ENCODE measurements at regions not wholly inside any gene's neighbourhood (a gene's known extent, or its start where the extent isn't known, plus 50 kb on each side); places are given as distances from the start of the nearest gene placed in this dataset.

DNA sequence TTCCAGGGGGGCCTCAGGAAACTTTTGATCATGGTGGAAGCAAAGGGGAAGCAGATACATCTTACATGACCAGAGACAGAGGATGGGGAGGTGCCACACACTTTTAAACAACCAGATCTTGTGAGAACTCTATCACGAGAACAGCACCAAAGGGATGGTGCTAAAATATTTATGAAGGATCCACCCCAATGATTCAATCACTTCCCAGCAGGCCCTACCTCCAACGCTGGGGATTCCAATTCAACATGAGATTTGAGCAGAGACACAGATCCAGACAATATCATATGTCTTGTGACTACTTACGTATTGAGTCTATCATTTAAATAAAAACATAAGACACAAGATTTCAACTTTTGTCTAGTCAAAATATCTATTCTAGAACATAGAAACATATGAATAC lies 351.9 kb downstream of the EPM2A start:
- no peak for DNase-seq (ENCODE audit: low read depth)

DNA sequence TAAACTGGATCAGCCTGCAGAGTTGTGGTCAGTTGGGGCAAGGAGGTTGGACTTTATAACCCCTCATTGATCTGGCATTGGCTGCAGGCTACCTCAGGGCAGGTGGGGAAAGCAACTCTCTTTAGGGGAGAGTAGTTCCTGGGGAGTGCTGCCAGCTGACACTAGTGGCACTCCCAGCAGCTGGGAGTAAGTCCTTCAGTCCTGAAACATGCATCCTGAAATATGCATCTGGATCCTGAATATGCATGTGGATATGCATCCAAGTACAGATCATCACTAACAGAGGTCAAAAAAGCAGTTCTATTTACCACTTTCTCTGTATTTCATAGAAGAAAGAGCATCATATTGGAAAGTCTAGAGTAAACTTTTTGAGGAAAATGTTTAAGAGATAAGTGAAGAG lies 350.8 kb downstream of the EPM2A start:
- no peak for DNase-seq (ENCODE audit: low read depth)

DNA sequence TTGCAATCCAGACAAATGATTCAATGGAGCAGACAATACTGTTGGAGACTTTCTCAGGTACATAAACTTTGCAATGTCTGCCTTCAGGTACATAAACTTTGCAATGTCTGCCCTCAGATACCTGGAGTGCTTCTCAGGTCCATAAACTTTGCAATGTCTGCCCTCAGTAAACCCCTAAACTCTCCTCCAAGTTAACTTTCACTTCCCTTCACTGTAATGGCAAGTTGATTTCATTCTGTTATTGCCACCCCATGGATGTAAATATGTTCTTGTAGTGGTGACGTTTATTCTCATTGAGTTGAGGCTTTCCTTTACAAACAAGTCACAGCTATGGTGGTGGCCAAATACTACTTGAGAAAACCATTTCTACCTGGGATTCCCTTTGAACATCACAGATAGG lies 338.8 kb downstream of the EPM2A start:
- DNase-seq (ENCODE audit: low read depth): no peak

DNA sequence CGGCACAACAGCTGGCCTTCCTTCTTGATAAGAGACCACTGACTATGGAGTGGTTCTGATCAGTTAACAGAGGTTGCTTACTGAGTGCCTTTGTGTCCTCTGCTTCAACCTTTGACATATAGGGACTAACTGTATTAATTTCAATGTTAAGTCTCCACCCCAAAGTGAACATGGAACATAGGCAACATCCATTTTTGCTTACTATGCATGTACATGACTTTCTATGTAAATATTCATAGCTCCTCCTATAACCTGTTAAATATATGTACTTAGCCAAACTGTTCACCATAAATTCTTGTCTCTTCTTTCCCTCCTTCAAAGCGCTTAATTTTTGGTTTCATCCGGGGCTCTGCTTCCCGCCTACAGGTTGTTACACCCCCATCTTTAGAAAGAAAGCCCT lies 334.8 kb downstream of the EPM2A start:
- no peak for DNase-seq (ENCODE audit: low read depth)

DNA sequence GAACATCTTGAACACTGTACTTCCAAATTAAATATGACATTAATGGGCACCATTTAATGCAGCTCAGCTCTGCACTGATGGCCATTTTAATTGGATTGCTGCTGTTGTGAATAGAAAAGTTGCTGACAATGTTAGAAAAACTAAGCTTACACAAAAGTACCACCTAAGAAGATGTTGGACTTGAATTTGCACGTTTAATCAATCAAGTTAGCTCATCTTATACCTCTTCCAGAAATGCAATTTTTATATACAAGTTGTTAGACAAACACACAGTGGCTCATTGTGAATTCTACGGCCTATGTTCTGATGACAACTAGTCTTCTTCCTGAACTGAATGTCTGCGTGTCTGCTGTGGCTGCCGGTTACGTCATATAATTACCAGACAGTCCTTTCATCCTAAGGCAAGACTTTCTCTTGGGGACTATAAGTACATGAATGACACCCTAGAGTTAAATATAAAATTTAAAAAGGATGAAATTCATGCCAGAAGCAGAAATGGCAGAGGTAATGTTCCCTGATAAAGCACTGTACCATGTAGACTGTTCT lies 330.2 kb downstream of the EPM2A start:
- DNase-seq (ENCODE audit: low read depth): no peak

DNA sequence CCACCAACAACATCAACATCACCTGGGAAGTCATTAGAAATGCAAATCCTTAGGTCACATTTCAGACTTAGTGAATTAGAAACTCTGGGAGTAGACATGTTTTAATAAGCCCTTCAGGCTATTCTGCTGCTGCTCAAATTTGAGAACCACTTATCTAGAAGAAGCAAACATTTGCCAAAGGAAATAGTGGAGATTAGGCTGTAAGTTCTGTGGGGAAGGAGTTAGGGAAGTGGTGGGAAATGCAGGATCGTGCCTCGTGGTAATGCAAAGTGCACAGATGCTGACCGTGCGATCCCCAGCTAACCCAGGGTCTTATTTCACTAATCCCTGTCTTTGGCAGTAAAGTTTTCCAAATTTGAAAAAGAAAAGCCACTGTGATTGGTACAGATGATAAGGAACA lies 328.5 kb downstream of the EPM2A start:
- DNase-seq (ENCODE audit: low read depth): no peak

DNA sequence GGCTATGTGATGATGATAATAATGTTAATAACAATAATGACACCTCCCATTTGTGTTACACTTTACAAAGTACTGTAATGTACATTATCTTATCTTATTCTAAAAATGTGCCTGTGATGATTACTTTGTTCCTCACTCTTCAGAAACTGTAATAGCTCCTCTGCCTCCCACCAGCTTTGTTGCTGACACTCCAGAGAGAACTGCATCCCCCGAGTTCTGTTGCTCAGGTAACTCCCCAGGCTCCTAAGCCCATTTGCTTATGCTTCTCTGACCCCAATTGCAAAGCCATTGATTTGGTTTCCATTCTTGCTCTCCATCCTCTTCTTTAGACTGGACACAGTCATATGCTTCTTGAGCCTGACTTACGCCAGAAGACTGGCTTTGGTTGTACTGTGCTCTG lies 319.7 kb downstream of the EPM2A start:
- DNase-seq (ENCODE audit: low read depth): no peak

DNA sequence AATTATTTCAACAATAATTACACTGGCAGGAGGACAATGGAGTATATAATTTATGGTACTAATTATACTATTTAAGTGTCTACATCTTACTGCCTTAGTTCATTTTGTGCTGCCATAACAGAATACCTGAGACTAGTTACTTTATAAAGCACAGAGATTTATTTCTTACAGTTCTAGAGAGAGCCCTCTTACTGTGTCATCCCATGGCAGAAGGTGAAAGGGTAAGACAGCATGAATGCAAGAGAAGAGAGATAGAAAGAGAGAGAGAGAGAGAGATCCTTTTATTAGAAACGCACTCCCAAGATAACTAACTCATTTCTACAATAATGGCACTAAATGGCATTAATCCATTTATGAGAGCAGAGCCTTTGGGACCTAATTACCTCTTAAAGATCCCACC lies 314.7 kb downstream of the EPM2A start:
- no peak for DNase-seq (ENCODE audit: low read depth)

- no peak for DNase-seq (ENCODE audit: low read depth)
These were observed 311.4 kb downstream of the EPM2A start for GRCh38 chr6:145423936-145424335.

DNA sequence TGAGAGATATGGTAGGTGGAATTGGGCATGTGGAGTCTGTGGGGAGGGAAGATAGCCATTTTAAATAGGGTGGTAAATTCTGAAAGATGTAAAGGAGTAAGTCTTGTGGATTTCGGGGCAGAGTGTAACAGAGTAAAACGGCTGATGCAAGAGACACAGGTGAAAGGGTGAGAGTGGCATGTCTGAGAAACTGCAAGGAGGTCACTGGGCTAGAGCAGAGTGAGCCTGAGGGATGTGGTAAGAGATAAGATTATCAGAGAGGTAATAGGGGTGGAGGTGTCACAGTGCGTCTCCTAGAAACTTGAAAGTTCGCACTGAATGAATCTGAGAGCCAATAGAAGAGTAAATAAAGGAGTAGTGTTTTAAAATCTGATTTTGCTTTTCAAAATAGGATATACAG lies 308.1 kb downstream of the EPM2A start:
- no peak for DNase-seq (ENCODE audit: low read depth)

- DNase-seq (ENCODE audit: low read depth): no peak
These were observed 306.6 kb downstream of the EPM2A start for GRCh38 chr6:145428706-145429105.

DNA sequence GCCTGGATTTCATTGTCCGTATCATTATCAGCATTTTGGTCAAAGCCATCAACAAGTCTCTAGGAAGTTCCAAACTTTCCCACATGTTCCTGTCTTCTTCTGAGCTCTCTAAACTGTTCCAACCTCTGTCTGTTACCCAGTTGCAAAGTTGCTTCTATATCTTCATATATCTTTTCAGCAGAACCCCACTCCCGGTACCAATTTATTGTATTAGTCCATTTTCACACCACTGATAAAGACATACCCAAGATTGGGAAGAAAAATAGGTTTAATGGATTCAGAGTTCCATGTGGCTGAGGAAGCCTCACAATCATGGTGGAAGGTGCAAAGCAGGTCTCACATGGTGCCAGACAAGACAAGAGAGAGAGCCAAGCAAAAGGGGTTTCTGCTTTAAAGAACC lies 293.2 kb downstream of the EPM2A start:
- no peak for DNase-seq (ENCODE audit: low read depth)

- DNase-seq (ENCODE audit: low read depth): no peak
These were observed 289.6 kb downstream of the EPM2A start for GRCh38 chr6:145445674-145446073.

GRCh38 chr6:145451029-145451428 lies 284.3 kb downstream of the EPM2A start:
- no peak for DNase-seq (ENCODE audit: low read depth)

DNA sequence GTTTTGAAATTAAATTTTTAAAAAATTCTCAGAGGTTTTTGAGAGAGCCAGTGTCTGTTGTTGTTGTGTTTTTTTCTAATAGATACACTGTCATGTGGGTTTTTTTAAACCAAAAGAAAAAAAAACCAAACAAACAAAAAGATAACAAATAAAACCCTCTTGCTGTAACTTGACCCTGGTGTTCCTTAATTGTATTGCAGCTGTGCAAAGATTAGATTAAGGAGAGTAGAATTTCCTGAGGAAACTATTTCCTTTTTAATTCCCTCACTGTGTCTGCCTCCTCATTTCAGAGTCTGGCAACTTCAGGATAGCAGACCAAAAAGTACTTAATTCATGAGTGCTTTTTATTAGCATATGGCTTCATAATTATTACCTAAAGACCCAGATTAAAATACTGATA lies 281.9 kb downstream of the EPM2A start:
- no peak for DNase-seq (ENCODE audit: low read depth)

DNA sequence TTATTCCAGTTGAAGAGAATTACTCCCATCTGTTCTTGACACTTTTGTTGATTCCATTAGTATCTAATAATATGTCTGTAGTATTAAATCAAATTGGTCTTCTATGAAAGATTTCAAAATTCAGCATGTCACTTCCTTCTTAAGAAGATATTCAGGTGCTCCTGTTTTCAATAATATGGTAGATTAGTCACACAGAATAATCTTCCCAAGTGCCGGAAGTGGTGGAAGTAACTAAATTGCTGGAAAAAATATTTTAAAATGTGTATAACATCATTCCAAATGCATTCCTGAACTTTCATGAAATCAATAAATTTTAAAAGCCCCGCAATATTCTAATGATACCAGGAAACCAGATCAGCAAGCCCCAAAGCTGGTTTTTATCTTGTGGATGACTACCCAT lies 281.3 kb downstream of the EPM2A start:
- DNase-seq (ENCODE audit: low read depth): no peak

DNA sequence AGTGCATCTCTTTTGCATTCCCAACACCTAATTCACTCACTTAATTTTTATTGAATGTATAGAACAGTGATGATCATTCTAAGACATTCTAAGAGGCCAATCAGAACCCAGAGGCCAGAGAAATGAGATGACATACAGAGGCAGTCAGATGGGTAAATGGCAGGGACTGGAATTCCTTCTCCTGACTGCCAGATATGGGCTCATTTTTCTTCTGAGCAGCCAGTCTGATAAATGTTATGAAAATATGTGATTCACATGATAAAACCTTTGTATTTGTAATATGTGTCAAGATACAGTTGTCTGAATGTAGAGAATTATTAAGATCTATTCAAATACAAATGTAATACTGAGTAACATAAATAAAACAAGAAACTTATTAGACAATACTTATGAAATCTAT lies 277.8 kb downstream of the EPM2A start:
- no peak for DNase-seq (ENCODE audit: low read depth)

DNA sequence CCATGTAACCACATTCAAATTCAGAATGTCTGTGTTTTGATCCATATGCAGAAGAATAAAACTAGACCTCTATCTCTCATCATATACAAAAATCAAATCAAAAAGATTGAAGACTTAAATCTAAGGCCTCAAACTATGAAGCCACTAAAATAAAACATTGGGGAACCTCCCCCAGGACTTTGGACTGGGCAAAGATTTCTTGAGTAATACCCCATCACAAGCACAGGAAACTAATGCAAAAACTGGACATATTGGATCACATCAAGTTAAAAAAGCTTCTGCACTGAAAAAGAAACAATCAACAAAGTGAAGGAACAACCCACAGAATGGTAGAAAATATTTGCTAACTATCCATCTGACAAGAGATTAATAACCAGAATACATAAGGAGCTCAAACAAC lies 266.8 kb downstream of the EPM2A start:
- no peak for DNase-seq (ENCODE audit: low read depth)

DNA sequence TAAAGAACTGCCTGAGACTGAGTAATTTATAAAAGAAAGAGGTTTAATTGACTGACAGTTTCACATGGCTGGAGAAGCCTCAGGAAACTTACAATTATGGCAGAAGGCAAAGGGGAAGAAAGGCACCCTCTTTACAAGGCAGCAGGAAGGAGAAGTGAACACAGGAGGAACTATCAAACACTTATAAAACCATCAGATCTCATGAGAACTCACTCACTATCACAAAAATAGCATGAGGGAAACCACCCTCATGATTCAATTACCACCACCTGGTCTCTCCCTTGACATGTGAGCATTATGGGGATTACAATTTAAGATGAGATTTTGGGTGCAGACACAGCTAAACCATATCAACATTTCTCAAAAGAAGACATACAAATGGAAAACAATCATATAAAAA lies 266.3 kb downstream of the EPM2A start:
- DNase-seq (ENCODE audit: low read depth): no peak

DNA sequence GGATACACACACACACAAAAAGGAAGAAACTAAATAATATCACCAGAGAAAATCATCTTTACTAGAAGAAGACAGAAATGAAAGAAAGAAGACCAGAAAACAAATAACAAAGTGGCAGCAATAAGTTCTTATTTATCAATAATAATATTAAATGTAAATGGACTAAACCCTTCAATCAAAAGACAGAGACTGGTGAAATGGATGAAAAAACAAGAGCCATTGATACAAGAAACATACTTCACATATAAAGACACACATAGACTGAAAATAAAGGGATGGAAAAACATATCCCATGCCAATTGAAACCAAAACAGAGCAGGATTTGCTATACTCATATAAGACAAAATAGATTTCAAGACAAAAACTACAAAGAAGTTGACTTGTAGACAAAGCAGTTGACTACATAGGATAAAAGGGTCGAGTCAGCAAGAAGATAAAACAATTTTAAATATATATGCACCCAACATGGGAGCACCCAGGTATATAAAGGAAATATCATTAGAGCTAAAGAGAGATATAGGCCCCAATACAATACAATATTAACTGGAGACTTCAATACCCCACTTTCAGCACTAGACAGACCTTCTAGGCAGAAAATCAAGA lies 259.4 kb downstream of the EPM2A start:
- DNase-seq (ENCODE audit: low read depth): no peak

DNA sequence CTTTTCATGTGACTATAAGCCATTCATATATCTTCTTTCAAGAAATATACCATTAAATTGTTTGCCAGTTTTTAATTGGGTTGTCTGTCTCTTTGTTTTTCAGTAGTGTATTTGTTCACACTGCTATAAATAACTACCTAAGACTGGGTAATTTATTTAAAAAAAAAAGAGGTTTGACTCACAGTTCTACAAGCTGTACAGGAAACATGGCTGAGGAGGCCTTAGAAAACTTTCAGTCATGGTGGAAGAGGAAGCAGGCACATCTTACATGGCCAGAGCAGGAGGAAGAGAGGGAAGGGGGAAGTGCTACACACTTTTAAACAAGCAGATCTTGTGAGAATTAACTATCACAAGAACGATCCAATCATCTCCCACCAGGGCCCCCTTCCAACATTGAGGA lies 255.3 kb downstream of the EPM2A start:
- no peak for DNase-seq (ENCODE audit: low read depth)

- DNase-seq (ENCODE audit: low read depth): no peak
These were observed 251.9 kb downstream of the EPM2A start for GRCh38 chr6:145483191-145483996.

- DNase-seq (ENCODE audit: low read depth): no peak
These were observed 250.0 kb downstream of the EPM2A start for GRCh38 chr6:145485288-145485687.

DNA sequence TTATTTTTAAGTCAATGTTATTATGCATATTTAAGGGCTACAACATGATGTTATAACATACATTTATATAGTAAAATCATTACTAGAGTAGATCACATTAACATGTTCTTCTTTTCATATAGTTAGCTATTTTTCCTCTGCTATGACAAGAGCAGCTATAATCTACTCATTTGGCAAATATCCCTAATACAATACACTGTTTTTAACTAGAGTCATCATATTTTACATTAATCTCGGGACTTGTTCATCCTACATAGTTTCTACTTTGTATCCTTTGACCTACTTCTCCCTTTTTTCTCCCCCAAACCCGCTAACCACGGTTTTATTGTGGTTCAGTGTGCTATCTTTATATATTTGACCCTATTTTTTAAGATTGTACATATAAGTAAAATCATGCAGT lies 249.0 kb downstream of the EPM2A start:
- DNase-seq (ENCODE audit: low read depth): no peak
